Hepatocyte (in vitro differentiated cells): ENCODE measurements at regions not wholly inside any gene's neighbourhood (a gene's known extent, or its start where the extent isn't known, plus 50 kb on each side); places are given as distances from the start of the nearest gene placed in this dataset.

ENCODE experiments used
- CTCF ChIP-seq: fragments of 200-600 bp; sonication (generic); IDR thresholded peaks from 2 replicates; pipeline ENCODE4 v1.5.1; 2016; ENCODE audit warnings: antibody characterized with exemption, mild to moderate bottlenecking; ENCODE audit not compliant: poor library complexity
- EZH2 ChIP-seq: fragments of 200-600 bp; sonication (generic); IDR thresholded peaks from 2 replicates; pipeline ENCODE4 v1.6.1; 2016; ENCODE audit warnings: antibody characterized with exemption, mild to moderate bottlenecking, borderline replicate concordance
- EZH2phosphoT487 ChIP-seq: fragments of 200-600 bp; sonication (generic); IDR thresholded peaks from one replicate; pipeline ENCODE4 v1.6.1; 2018; ENCODE audit warnings: antibody characterized with exemption, mild to moderate bottlenecking, low read depth, moderate library complexity; ENCODE audit not compliant: unreplicated experiment, severe bottlenecking

- TF ChIP-seq CTCF (no peak), EZH2 (no peak), EZH2phosphoT487 (no peak)
These were observed 114.2 kb downstream of the BRMS1L start for GRCh38 chr14:35940291-35940690.
